ENCODE measurements at regions not wholly inside any gene's neighbourhood (a gene's known extent, or its start where the extent isn't known, plus 50 kb on each side); places are given as distances from the start of the nearest gene placed in this dataset.

GRCh38 chr10:4719671-4720070 lies 106.3 kb upstream of the AKR1E2 start:
- Histone ChIP-seq H3K27ac (ENCODE audit: low read depth, low read length) (no peak overlapping the region), H3F3A (ENCODE audit: control insufficient read depth, insufficient read depth) (no peaks in the 10 kb centered on the region), H3K9me2 (replicated peaks; ENCODE audit: control insufficient read depth, low read length) (no peaks in the 10 kb centered on the region), H3K4me3 (ENCODE audit: low read length) (no peak overlapping the region), H4K20me1 (ENCODE audit: control insufficient read depth, insufficient read depth, low read depth, low read length) (no peaks in the 10 kb centered on the region), H3K9me3 (ENCODE audit: control insufficient read depth, insufficient read depth, low read length) (no peaks in the 10 kb centered on the region; the same call in 1 of the 2 replicates), H3K36me3 (ENCODE audit: control insufficient read depth, low read length) (no peaks in the 10 kb centered on the region), H3K4me1 (ENCODE audit: control insufficient read depth, low read length) (no peaks in the 10 kb centered on the region), H3K79me2 (ENCODE audit: control insufficient read depth, low read length) (no peaks in the 10 kb centered on the region), H3K27me3 (ENCODE audit: control insufficient read depth, low read length) (no peaks in the 10 kb centered on the region), H3K4me2 (ENCODE audit: low read length) (no peak overlapping the region)
- TF ChIP-seq CTCF (IDR thresholded peaks at IDR 0.05; ENCODE audit: low read depth, low read length, poor library complexity, severe bottlenecking) (no peak), EZH2phosphoT487 (IDR thresholded peaks at IDR 0.05; ENCODE audit: borderline replicate concordance, low read length) (no peak)

GRCh38 chr10:4719036-4719435 lies 107.0 kb upstream of the AKR1E2 start:
- Histone ChIP-seq H4K20me1 (ENCODE audit: control insufficient read depth, insufficient read depth, low read depth, low read length) (no peaks in the 10 kb centered on the region), H3K27me3 (ENCODE audit: control insufficient read depth, low read length) (no peaks in the 10 kb centered on the region), H3K4me2 (ENCODE audit: low read length) (no peak overlapping the region), H3K9me2 (replicated peaks; ENCODE audit: control insufficient read depth, low read length) (no peaks in the 10 kb centered on the region), H3F3A (ENCODE audit: control insufficient read depth, insufficient read depth) (no peaks in the 10 kb centered on the region), H3K27ac (ENCODE audit: low read depth, low read length) (no peak overlapping the region), H3K4me3 (ENCODE audit: low read length) (no peak overlapping the region), H3K36me3 (ENCODE audit: control insufficient read depth, low read length) (no peaks in the 10 kb centered on the region), H3K4me1 (ENCODE audit: control insufficient read depth, low read length) (no peaks in the 10 kb centered on the region), H3K79me2 (ENCODE audit: control insufficient read depth, low read length) (no peaks in the 10 kb centered on the region), H3K9me3 (ENCODE audit: control insufficient read depth, insufficient read depth, low read length) (no peaks in the 10 kb centered on the region; the same call in 1 of the 2 replicates)
- no peak for TF ChIP-seq CTCF (IDR thresholded peaks at IDR 0.05; ENCODE audit: low read depth, low read length, poor library complexity, severe bottlenecking)
- TF ChIP-seq EZH2phosphoT487 (IDR thresholded peaks at IDR 0.05; ENCODE audit: borderline replicate concordance, low read length): no peak

- Histone ChIP-seq H3K4me2 (ENCODE audit: low read length) (no peak overlapping the region), H4K20me1 (ENCODE audit: control insufficient read depth, insufficient read depth, low read depth, low read length) (no peaks in the 10 kb centered on the region), H3K36me3 (ENCODE audit: control insufficient read depth, low read length) (no peaks in the 10 kb centered on the region), H3K9me2 (replicated peaks; ENCODE audit: control insufficient read depth, low read length) (no peaks in the 10 kb centered on the region), H3K4me1 (ENCODE audit: control insufficient read depth, low read length) (no peaks in the 10 kb centered on the region), H3K27me3 (ENCODE audit: control insufficient read depth, low read length) (no peaks in the 10 kb centered on the region), H3K27ac (ENCODE audit: low read depth, low read length) (no peak overlapping the region), H3K9me3 (ENCODE audit: control insufficient read depth, insufficient read depth, low read length) (no peaks in the 10 kb centered on the region), H3F3A (ENCODE audit: control insufficient read depth, insufficient read depth) (no peaks in the 10 kb centered on the region), H3K79me2 (ENCODE audit: control insufficient read depth, low read length) (no peaks in the 10 kb centered on the region), H3K4me3 (ENCODE audit: low read length) (no peak overlapping the region)
- no peak for TF ChIP-seq EZH2phosphoT487 (IDR thresholded peaks at IDR 0.05; ENCODE audit: borderline replicate concordance, low read length)
Measured at GRCh38 chr10:4718544-4718943, 107.5 kb upstream of the AKR1E2 start.

GRCh38 chr10:4717670-4718069 lies 108.3 kb upstream of the AKR1E2 start:
- Histone ChIP-seq H3F3A (ENCODE audit: control insufficient read depth, insufficient read depth) (no peaks in the 10 kb centered on the region), H3K27me3 (ENCODE audit: control insufficient read depth, low read length) (no peaks in the 10 kb centered on the region), H3K4me2 (ENCODE audit: low read length) (no peak overlapping the region), H3K9me2 (replicated peaks; ENCODE audit: control insufficient read depth, low read length) (no peaks in the 10 kb centered on the region), H3K4me1 (ENCODE audit: control insufficient read depth, low read length) (no peaks in the 10 kb centered on the region), H4K20me1 (ENCODE audit: control insufficient read depth, insufficient read depth, low read depth, low read length) (no peaks in the 10 kb centered on the region), H3K36me3 (ENCODE audit: control insufficient read depth, low read length) (no peaks in the 10 kb centered on the region), H3K79me2 (ENCODE audit: control insufficient read depth, low read length) (no peaks in the 10 kb centered on the region), H3K27ac (ENCODE audit: low read depth, low read length) (no peak overlapping the region), H3K9me3 (ENCODE audit: control insufficient read depth, insufficient read depth, low read length) (no peaks in the 10 kb centered on the region), H3K4me3 (ENCODE audit: low read length) (no peak overlapping the region)
- TF ChIP-seq CTCF (IDR thresholded peaks at IDR 0.05; ENCODE audit: low read depth, low read length, poor library complexity, severe bottlenecking) (no peak), EZH2phosphoT487 (IDR thresholded peaks at IDR 0.05; ENCODE audit: borderline replicate concordance, low read length) (no peak)
